Left hindlimb (tissue), 1 donor: ENCODE measurements at regions not wholly inside any gene's neighbourhood (a gene's known extent, or its start where the extent isn't known, plus 50 kb on each side); places are given as distances from the start of the nearest gene placed in this dataset.

Source experiments
- DNase-seq: peaks from one replicate; pipeline ENCODE4 v3.0.0-alpha.2; 2018

GRCh38 chr9:135196474-135196873, 109.0 kb downstream of the OLFM1 start:
- DNase-seq, result no peak

GRCh38 chr9:135198144-135198543, 110.7 kb downstream of the OLFM1 start:
- no peak for DNase-seq

GRCh38 chr9:135198586-135199285, 111.3 kb downstream of the OLFM1 start:
- no peak for DNase-seq

- no peak for DNase-seq
These were observed 112.0 kb downstream of the OLFM1 start for GRCh38 chr9:135199489-135199888.

- no peak for DNase-seq
These were observed 114.2 kb downstream of the OLFM1 start for GRCh38 chr9:135201711-135202110.

- DNase-seq, result no peak
These were observed 116.7 kb downstream of the OLFM1 start for GRCh38 chr9:135204177-135204576.

- DNase-seq, result no peak
These were observed 121.7 kb downstream of the OLFM1 start for GRCh38 chr9:135209136-135209535.

- DNase-seq, result no peak
These were observed 122.4 kb downstream of the OLFM1 start for GRCh38 chr9:135209852-135210251.

- DNase-seq, result peak; percentile 12
These were observed 123.4 kb downstream of the OLFM1 start for GRCh38 chr9:135210676-135211523.

GRCh38 chr9:135211524-135211890, 124.0 kb downstream of the OLFM1 start:
- no peak for DNase-seq

- DNase-seq, result peak; percentile 8
These were observed 125.5 kb downstream of the OLFM1 start for GRCh38 chr9:135212961-135213360.

- peak; percentile 12 for DNase-seq
These were observed 126.1 kb downstream of the OLFM1 start for GRCh38 chr9:135213566-135213965.

- peak; percentile 20 for DNase-seq
These were observed 126.7 kb downstream of the OLFM1 start for GRCh38 chr9:135214054-135214640.

- peak; percentile 3 for DNase-seq
These were observed 127.2 kb downstream of the OLFM1 start for GRCh38 chr9:135214706-135215105.

GRCh38 chr9:135215571-135216161, 128.2 kb downstream of the OLFM1 start:
- peak; percentile 68 for DNase-seq

- peak; percentile 23 for DNase-seq
These were observed 128.8 kb downstream of the OLFM1 start for GRCh38 chr9:135216236-135216635.

GRCh38 chr9:135216791-135217441, 129.4 kb downstream of the OLFM1 start:
- peak; percentile 10 for DNase-seq

GRCh38 chr9:135217836-135218235, 130.4 kb downstream of the OLFM1 start:
- DNase-seq, result peak; percentile 22

GRCh38 chr9:135218331-135219225, 131.1 kb downstream of the OLFM1 start:
- peak; percentile 32 for DNase-seq

GRCh38 chr9:135219676-135220600, 132.5 kb downstream of the OLFM1 start:
- peak; percentile 8 for DNase-seq
